Esophagus squamous epithelium (tissue), 4 donors: ENCODE measurements at regions not wholly inside any gene's neighbourhood (a gene's known extent, or its start where the extent isn't known, plus 50 kb on each side); places are given as distances from the start of the nearest gene placed in this dataset.

Source experiments
- POLR2A ChIP-seq, 4 donors: fragments of 450-650 bp; IDR thresholded peaks; one replicate each; pipeline ENCODE4 v1.6.1; 2017; ENCODE audit warnings: antibody characterized with exemption in 4 of 4, mild to moderate bottlenecking in 4 of 4, moderate library complexity in 3 of 4
- TF ChIP-seq, protein P1 (sequence below), 6 experiments: fragments of 450-650 bp in 4 of 6; fragments of 200-600 bp in 2 of 6; sonication (generic) in 2 of 6; IDR thresholded peaks; one replicate each; pipeline ENCODE4 v1.5.1; 2016 to 2019; ENCODE audit warnings: antibody characterized with exemption in 6 of 6, mild to moderate bottlenecking in 4 of 6, moderate library complexity in 4 of 6

GRCh38 chr5:164354139-164354751 is 848.8 kb downstream of the MAT2B start:
- TF ChIP-seq, protein P1, sequence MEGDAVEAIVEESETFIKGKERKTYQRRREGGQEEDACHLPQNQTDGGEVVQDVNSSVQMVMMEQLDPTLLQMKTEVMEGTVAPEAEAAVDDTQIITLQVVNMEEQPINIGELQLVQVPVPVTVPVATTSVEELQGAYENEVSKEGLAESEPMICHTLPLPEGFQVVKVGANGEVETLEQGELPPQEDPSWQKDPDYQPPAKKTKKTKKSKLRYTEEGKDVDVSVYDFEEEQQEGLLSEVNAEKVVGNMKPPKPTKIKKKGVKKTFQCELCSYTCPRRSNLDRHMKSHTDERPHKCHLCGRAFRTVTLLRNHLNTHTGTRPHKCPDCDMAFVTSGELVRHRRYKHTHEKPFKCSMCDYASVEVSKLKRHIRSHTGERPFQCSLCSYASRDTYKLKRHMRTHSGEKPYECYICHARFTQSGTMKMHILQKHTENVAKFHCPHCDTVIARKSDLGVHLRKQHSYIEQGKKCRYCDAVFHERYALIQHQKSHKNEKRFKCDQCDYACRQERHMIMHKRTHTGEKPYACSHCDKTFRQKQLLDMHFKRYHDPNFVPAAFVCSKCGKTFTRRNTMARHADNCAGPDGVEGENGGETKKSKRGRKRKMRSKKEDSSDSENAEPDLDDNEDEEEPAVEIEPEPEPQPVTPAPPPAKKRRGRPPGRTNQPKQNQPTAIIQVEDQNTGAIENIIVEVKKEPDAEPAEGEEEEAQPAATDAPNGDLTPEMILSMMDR (IDR thresholded peaks at IDR 0.05): no peak
- TF ChIP-seq POLR2A (IDR thresholded peaks at IDR 0.05): no peak
